PC-9 (cell line): ENCODE measurements at regions not wholly inside any gene's neighbourhood (a gene's known extent, or its start where the extent isn't known, plus 50 kb on each side); places are given as distances from the start of the nearest gene placed in this dataset.

ENCODE experiments used
- EZH2 ChIP-seq: fragments of 200-600 bp; sonication (generic); IDR thresholded peaks from 2 replicates; pipeline ENCODE4 v1.8.0; 2017; ENCODE audit warnings: antibody characterized with exemption, low read depth
- TF ChIP-seq, protein P1 (sequence below): fragments of 200-600 bp; sonication (generic); conservative IDR thresholded peaks from 2 replicates; pipeline ENCODE4 v1.6.1; 2017; ENCODE audit warnings: mixed run types, antibody characterized with exemption, mild to moderate bottlenecking, moderate library complexity

- TF ChIP-seq, protein P1, sequence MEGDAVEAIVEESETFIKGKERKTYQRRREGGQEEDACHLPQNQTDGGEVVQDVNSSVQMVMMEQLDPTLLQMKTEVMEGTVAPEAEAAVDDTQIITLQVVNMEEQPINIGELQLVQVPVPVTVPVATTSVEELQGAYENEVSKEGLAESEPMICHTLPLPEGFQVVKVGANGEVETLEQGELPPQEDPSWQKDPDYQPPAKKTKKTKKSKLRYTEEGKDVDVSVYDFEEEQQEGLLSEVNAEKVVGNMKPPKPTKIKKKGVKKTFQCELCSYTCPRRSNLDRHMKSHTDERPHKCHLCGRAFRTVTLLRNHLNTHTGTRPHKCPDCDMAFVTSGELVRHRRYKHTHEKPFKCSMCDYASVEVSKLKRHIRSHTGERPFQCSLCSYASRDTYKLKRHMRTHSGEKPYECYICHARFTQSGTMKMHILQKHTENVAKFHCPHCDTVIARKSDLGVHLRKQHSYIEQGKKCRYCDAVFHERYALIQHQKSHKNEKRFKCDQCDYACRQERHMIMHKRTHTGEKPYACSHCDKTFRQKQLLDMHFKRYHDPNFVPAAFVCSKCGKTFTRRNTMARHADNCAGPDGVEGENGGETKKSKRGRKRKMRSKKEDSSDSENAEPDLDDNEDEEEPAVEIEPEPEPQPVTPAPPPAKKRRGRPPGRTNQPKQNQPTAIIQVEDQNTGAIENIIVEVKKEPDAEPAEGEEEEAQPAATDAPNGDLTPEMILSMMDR, result no peak
- TF ChIP-seq EZH2, result no peak
Observed at GRCh38 chr12:100682178-100682577, 108.7 kb downstream of the GAS2L3 start.
